22Rv1 (cell line): ENCODE measurements at regions not wholly inside any gene's neighbourhood (a gene's known extent, or its start where the extent isn't known, plus 50 kb on each side); places are given as distances from the start of the nearest gene placed in this dataset.

Experiments used
- ZFX ChIP-seq: fragments of 450-650 bp; IDR thresholded peaks from 2 replicates; pipeline ENCODE4 v1.6.1; 2017; ENCODE audit warnings: antibody characterized with exemption, borderline replicate concordance
- TF ChIP-seq, protein P1 (sequence below): fragments of 450-650 bp; IDR thresholded peaks from 2 replicates; pipeline ENCODE4 v1.5.1; 2017; ENCODE audit warnings: mild to moderate bottlenecking

DNA sequence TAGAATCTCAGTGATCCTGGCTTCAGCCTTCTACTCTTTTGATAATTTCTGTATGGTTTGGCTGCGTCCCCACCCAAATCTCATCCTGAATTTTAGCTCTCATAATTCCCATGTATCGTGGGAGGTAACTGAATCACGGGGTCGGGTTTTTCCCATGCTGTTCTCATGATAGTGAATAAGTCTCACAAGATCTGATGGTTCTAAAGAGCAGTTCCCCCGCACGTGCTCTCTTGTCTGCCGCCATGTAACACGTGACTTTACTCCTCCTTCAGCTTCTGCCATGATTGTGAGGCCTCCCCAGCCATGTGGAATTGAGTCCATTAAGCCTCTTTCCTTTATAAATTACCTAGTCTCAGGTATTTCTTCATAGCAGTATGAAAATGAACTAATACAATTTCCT, 507.2 kb downstream of the CDH26 start:
- TF ChIP-seq, protein P1, sequence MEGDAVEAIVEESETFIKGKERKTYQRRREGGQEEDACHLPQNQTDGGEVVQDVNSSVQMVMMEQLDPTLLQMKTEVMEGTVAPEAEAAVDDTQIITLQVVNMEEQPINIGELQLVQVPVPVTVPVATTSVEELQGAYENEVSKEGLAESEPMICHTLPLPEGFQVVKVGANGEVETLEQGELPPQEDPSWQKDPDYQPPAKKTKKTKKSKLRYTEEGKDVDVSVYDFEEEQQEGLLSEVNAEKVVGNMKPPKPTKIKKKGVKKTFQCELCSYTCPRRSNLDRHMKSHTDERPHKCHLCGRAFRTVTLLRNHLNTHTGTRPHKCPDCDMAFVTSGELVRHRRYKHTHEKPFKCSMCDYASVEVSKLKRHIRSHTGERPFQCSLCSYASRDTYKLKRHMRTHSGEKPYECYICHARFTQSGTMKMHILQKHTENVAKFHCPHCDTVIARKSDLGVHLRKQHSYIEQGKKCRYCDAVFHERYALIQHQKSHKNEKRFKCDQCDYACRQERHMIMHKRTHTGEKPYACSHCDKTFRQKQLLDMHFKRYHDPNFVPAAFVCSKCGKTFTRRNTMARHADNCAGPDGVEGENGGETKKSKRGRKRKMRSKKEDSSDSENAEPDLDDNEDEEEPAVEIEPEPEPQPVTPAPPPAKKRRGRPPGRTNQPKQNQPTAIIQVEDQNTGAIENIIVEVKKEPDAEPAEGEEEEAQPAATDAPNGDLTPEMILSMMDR = no peak
- no peak for TF ChIP-seq ZFX
